B cell (primary cell): ENCODE measurements at regions not wholly inside any gene's neighbourhood (a gene's known extent, or its start where the extent isn't known, plus 50 kb on each side); places are given as distances from the start of the nearest gene placed in this dataset.

Source experiments
- EZH2 ChIP-seq: IDR thresholded peaks from 2 replicates; pipeline ENCODE4 v1.6.1; 2012; ENCODE audit warnings: borderline replicate concordance, low read depth, mild to moderate bottlenecking, moderate library complexity, low read length; ENCODE audit not compliant: insufficient read depth, poor library complexity, severe bottlenecking
- TF ChIP-seq, protein P1 (sequence below): fragments of 200-600 bp; IDR thresholded peaks from one replicate; pipeline ENCODE4 v1.8.0; 2022; ENCODE audit warnings: antibody characterized with exemption, mild to moderate bottlenecking

- no peak for TF ChIP-seq EZH2
- TF ChIP-seq, protein P1, sequence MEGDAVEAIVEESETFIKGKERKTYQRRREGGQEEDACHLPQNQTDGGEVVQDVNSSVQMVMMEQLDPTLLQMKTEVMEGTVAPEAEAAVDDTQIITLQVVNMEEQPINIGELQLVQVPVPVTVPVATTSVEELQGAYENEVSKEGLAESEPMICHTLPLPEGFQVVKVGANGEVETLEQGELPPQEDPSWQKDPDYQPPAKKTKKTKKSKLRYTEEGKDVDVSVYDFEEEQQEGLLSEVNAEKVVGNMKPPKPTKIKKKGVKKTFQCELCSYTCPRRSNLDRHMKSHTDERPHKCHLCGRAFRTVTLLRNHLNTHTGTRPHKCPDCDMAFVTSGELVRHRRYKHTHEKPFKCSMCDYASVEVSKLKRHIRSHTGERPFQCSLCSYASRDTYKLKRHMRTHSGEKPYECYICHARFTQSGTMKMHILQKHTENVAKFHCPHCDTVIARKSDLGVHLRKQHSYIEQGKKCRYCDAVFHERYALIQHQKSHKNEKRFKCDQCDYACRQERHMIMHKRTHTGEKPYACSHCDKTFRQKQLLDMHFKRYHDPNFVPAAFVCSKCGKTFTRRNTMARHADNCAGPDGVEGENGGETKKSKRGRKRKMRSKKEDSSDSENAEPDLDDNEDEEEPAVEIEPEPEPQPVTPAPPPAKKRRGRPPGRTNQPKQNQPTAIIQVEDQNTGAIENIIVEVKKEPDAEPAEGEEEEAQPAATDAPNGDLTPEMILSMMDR: no peak
Observed at GRCh38 chr1:95790136-95790535, 556.1 kb downstream of the RWDD3 start.
